ENCODE measurements at regions not wholly inside any gene's neighbourhood (a gene's known extent, or its start where the extent isn't known, plus 50 kb on each side); places are given as distances from the start of the nearest gene placed in this dataset.

GRCh38 chr2:23118894-23119293 is 266.1 kb upstream of the KLHL29 start:
- no peak overlapping the region for H3K9ac ChIP-seq (ENCODE audit: low read length)
- no peak overlapping the region for H2AFZ ChIP-seq (ENCODE audit: low read depth, low read length)
- no peak overlapping the region for H3K27ac ChIP-seq (ENCODE audit: low read length)
- no peak for TF ChIP-seq CTCF (IDR thresholded peaks at IDR 0.05; ENCODE audit: low read depth, low read length)
- TF ChIP-seq EZH2phosphoT487 (IDR thresholded peaks at IDR 0.05; ENCODE audit: low read depth), result no peak
- H3K4me2 ChIP-seq (ENCODE audit: low read length), result no peak overlapping the region
- H3K36me3 ChIP-seq (replicated peaks; ENCODE audit: low read depth, low read length), result no peaks in the 10 kb centered on the region
- no peaks in the 10 kb centered on the region for H3K9me3 ChIP-seq (ENCODE audit: insufficient read depth, low read length)
- no peaks in the 10 kb centered on the region for H3K4me1 ChIP-seq (ENCODE audit: low read length)
- H3K4me3 ChIP-seq (ENCODE audit: low read length), result no peak overlapping the region
- H3K27me3 ChIP-seq (ENCODE audit: low read depth, low read length), result no peaks in the 10 kb centered on the region
- no peaks in the 10 kb centered on the region for H4K20me1 ChIP-seq (ENCODE audit: insufficient read depth, low read length)
- H3K79me2 ChIP-seq (ENCODE audit: low read length), result no peaks in the 10 kb centered on the region

- Histone ChIP-seq H3K36me3 (replicated peaks; ENCODE audit: low read depth, low read length) (no peaks in the 10 kb centered on the region), H3K4me3 (ENCODE audit: low read length) (no peak overlapping the region), H3K9ac (ENCODE audit: low read length) (no peak overlapping the region), H3K79me2 (ENCODE audit: low read length) (no peaks in the 10 kb centered on the region), H2AFZ (ENCODE audit: low read depth, low read length) (no peak overlapping the region), H3K27ac (ENCODE audit: low read length) (no peak overlapping the region), H3K27me3 (ENCODE audit: low read depth, low read length) (no peaks in the 10 kb centered on the region), H3K4me2 (ENCODE audit: low read length) (no peak overlapping the region), H3K4me1 (ENCODE audit: low read length) (no peaks in the 10 kb centered on the region), H4K20me1 (ENCODE audit: insufficient read depth, low read length) (no peaks in the 10 kb centered on the region), H3K9me3 (ENCODE audit: insufficient read depth, low read length) (no peaks in the 10 kb centered on the region)
- TF ChIP-seq CTCF (IDR thresholded peaks at IDR 0.05; ENCODE audit: low read depth, low read length) (no peak), EZH2phosphoT487 (IDR thresholded peaks at IDR 0.05; ENCODE audit: low read depth) (no peak)
Measured at GRCh38 chr2:23120161-23120560, 264.8 kb upstream of the KLHL29 start.

DNA sequence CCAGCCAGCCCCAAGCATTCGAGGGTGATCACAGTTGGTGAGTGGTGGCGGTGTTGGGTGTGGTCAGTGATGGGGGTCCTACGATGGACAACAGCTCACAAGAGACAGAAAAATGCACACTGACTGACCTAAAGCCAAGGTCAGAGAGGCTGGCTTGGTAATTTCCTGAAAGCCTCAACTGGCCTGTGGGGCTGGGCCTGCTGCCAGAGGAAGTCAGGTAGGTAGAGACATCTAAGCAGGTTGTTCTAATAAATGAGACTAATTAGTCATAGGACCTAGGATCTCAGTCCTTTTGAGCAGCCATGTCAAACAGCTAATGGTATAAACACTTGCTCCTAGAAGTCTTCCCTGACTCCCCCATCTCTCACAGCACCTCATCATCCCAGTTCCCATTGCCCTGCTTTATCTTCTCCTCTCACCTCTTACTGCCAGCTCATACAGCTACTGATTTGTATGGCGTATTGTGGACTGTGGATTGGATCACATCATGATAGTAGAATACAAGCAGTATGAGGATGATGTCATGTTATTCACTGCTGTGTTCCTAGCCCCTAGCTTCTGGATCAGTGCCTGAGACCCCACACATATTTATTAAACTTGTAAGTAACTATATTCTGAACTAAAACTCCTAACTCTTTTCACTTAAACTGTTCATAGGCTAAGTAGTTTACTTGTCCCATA is 262.9 kb upstream of the KLHL29 start:
- TF ChIP-seq CTCF (IDR thresholded peaks at IDR 0.05; ENCODE audit: low read depth, low read length), result no peak
- no peak for TF ChIP-seq EZH2phosphoT487 (IDR thresholded peaks at IDR 0.05; ENCODE audit: low read depth)
- H4K20me1 ChIP-seq (ENCODE audit: insufficient read depth, low read length), result no peaks in the 10 kb centered on the region

DNA sequence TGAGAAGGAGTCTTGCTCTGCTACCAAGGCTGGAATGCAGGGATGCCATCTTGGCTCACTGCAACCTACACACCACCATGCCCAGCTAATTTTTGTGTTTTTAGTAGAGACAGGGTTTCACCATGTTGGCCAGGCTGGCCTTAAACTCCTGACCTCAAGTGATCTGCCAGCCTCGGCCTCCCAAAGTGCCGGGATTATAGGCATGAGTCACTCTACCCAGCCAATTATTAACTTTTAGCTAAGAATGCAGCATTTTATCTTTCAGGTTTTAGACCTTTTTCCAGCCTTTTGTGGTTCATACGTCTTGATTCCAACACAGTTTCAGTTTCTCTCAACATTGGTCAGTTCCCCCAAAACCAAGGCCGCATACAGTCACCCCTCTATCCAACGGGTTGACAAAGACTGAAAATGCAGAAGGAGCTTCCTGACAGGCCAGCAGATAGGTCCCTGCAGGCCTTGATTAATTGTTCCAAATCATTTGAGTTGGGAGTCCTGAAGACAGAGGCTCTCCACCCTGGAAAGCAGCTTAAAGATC is 262.2 kb upstream of the KLHL29 start:
- Histone ChIP-seq H4K20me1 (ENCODE audit: insufficient read depth, low read length) (no peaks in the 10 kb centered on the region), H3K4me1 (ENCODE audit: low read length) (no peaks in the 10 kb centered on the region), H3K36me3 (replicated peaks; ENCODE audit: low read depth, low read length) (no peaks in the 10 kb centered on the region), H3K9me3 (ENCODE audit: insufficient read depth, low read length) (no peaks in the 10 kb centered on the region), H3K9ac (ENCODE audit: low read length) (no peak overlapping the region), H3K27ac (ENCODE audit: low read length) (no peak overlapping the region), H3K27me3 (ENCODE audit: low read depth, low read length) (no peaks in the 10 kb centered on the region), H2AFZ (ENCODE audit: low read depth, low read length) (no peak overlapping the region), H3K4me3 (ENCODE audit: low read length) (no peak overlapping the region), H3K4me2 (ENCODE audit: low read length) (no peak overlapping the region), H3K79me2 (ENCODE audit: low read length) (no peaks in the 10 kb centered on the region)
- TF ChIP-seq EZH2phosphoT487 (IDR thresholded peaks at IDR 0.05; ENCODE audit: low read depth) (no peak), CTCF (IDR thresholded peaks at IDR 0.05; ENCODE audit: low read depth, low read length) (no peak)

More for the DNA sequence above, 262.9 kb upstream of the KLHL29 start:
- Histone ChIP-seq H3K27me3 (ENCODE audit: low read depth, low read length) (no peaks in the 10 kb centered on the region), H3K9ac (ENCODE audit: low read length) (no peak overlapping the region), H3K79me2 (ENCODE audit: low read length) (no peaks in the 10 kb centered on the region), H3K4me1 (ENCODE audit: low read length) (no peaks in the 10 kb centered on the region), H3K36me3 (replicated peaks; ENCODE audit: low read depth, low read length) (no peaks in the 10 kb centered on the region), H3K9me3 (ENCODE audit: insufficient read depth, low read length) (no peaks in the 10 kb centered on the region), H3K27ac (ENCODE audit: low read length) (no peak overlapping the region), H3K4me3 (ENCODE audit: low read length) (no peak overlapping the region), H2AFZ (ENCODE audit: low read depth, low read length) (no peak overlapping the region), H3K4me2 (ENCODE audit: low read length) (no peak overlapping the region)
